ENCODE measurements at regions not wholly inside any gene's neighbourhood (a gene's known extent, or its start where the extent isn't known, plus 50 kb on each side); places are given as distances from the start of the nearest gene placed in this dataset.

DNA sequence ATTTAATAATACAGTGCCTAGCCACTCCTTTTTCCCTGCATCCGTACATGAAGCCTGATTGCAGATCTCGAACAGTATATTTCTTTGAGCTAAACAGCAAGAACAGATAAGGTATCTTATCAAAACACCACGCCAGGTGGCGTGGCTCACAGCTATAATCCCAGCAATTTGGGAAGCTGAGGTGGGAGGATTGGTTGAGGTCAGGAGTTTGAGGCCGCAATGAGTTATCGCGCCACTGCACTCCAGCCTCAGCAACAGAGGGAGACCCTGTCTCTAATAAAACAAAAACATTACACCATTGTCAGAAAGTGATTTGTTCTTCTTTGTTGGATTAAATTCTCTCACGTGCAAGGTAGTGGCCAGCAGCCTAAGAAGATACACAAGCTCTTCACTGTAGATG is 291.2 kb upstream of the DMRT1 start:
- no peaks in the 10 kb centered on the region for H3K27me3 ChIP-seq (ENCODE audit: insufficient read depth, insufficient read length)
- no peak for DNase-seq (ENCODE audit: low read depth, low spot score)
- H3K4me1 ChIP-seq (ENCODE audit: insufficient read depth, insufficient read length) = peaks cover 8% of the 10 kb centered on the region
- no peak overlapping the region for H3K4me3 ChIP-seq (ENCODE audit: insufficient read length, low read depth)
- no peaks in the 10 kb centered on the region for H3K9me3 ChIP-seq (ENCODE audit: insufficient read depth, low read length)
- TF ChIP-seq YY1 (IDR thresholded peaks at IDR 0.05; ENCODE audit: insufficient read depth, insufficient read length) (no peak), ZNF274 (IDR thresholded peaks at IDR 0.05; ENCODE audit: low read depth, low read length) (no peak), SUZ12 (IDR thresholded peaks at IDR 0.05; ENCODE audit: extremely low read depth, insufficient read depth, insufficient read length) (no peak)
- H3K36me3 ChIP-seq (ENCODE audit: insufficient read depth, insufficient read length, low read length) = peaks cover 9% of the 10 kb centered on the region
- H3K9ac ChIP-seq (ENCODE audit: insufficient read length, low read depth) = no peak overlapping the region

- no peaks in the 10 kb centered on the region for H3K4me1 ChIP-seq (ENCODE audit: insufficient read depth, insufficient read length)
- no peaks in the 10 kb centered on the region for H3K9me3 ChIP-seq (ENCODE audit: insufficient read depth, low read length)
- no peaks in the 10 kb centered on the region for H3K27me3 ChIP-seq (ENCODE audit: insufficient read depth, insufficient read length)
- no peak for TF ChIP-seq SUZ12 (IDR thresholded peaks at IDR 0.05; ENCODE audit: extremely low read depth, insufficient read depth, insufficient read length)
- TF ChIP-seq YY1 (IDR thresholded peaks at IDR 0.05; ENCODE audit: insufficient read depth, insufficient read length) = no peak
- no peak for TF ChIP-seq ZNF274 (IDR thresholded peaks at IDR 0.05; ENCODE audit: low read depth, low read length)
- no peak overlapping the region for H3K4me3 ChIP-seq (ENCODE audit: insufficient read length, low read depth)
- H3K36me3 ChIP-seq (ENCODE audit: insufficient read depth, insufficient read length, low read length) = peaks cover 9% of the 10 kb centered on the region
- no peak for DNase-seq (ENCODE audit: low read depth, low spot score)
- no peak overlapping the region for H3K9ac ChIP-seq (ENCODE audit: insufficient read length, low read depth)
Observed at GRCh38 chr9:551986-552929, 289.2 kb upstream of the DMRT1 start.

DNA sequence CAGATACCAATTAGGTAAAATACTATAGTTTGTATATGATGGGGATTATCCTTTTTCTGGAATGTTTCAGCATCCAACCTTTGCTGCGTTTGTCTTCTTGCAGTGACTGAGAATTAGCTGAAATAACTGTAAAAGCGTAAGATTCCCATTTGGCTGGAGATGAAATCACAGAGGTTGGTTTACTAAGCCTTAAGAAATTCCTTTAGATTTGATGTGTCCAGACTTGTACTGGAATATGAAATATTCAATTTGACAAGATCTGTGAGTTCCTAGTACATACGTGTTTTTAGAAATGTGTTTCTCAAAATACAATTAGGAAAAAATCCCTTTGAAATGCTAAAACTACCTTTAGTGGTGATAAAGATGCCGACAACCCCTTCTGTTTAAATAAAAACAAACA is 286.0 kb upstream of the DMRT1 start:
- no peaks in the 10 kb centered on the region for H3K4me1 ChIP-seq (ENCODE audit: insufficient read depth, insufficient read length)
- TF ChIP-seq YY1 (IDR thresholded peaks at IDR 0.05; ENCODE audit: insufficient read depth, insufficient read length) (no peak), SUZ12 (IDR thresholded peaks at IDR 0.05; ENCODE audit: extremely low read depth, insufficient read depth, insufficient read length) (no peak)
- no peaks in the 10 kb centered on the region for H3K27me3 ChIP-seq (ENCODE audit: insufficient read depth, insufficient read length)
- DNase-seq (ENCODE audit: low read depth, low spot score) = no peak
- H3K4me3 ChIP-seq (ENCODE audit: insufficient read length, low read depth) = no peak overlapping the region
- H3K9me3 ChIP-seq (ENCODE audit: insufficient read depth, low read length) = no peaks in the 10 kb centered on the region
- no peak overlapping the region for H3K9ac ChIP-seq (ENCODE audit: insufficient read length, low read depth)
- no peaks in the 10 kb centered on the region for H3K36me3 ChIP-seq (ENCODE audit: insufficient read depth, insufficient read length, low read length)

DNA sequence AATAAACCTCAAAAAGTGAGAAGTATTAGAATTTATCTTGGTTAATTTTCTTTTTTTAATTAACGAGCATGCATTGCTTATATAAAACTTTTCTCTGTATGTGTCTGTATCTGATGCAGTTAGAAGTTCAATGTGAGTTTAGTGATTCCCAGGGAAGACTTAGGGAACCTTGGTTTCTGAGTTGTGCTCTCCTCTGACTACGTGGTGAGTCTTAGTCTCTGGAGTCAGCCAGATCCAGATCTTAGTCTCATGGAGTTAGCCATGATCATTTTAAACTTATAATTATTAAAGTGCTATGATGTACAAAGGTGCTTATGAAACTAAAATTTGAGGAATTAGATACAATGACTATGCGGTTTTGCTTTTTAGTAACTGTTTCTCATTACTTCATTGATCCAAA is 285.3 kb upstream of the DMRT1 start:
- Histone ChIP-seq H3K36me3 (ENCODE audit: insufficient read depth, insufficient read length, low read length) (no peaks in the 10 kb centered on the region), H3K9ac (ENCODE audit: insufficient read length, low read depth) (no peak overlapping the region), H3K27me3 (ENCODE audit: insufficient read depth, insufficient read length) (no peaks in the 10 kb centered on the region), H3K9me3 (ENCODE audit: insufficient read depth, low read length) (no peaks in the 10 kb centered on the region), H3K4me3 (ENCODE audit: insufficient read length, low read depth) (no peak overlapping the region), H3K4me1 (ENCODE audit: insufficient read depth, insufficient read length) (no peaks in the 10 kb centered on the region)
- no peak for DNase-seq (ENCODE audit: low read depth, low spot score)
- TF ChIP-seq YY1 (IDR thresholded peaks at IDR 0.05; ENCODE audit: insufficient read depth, insufficient read length) (no peak), ZNF274 (IDR thresholded peaks at IDR 0.05; ENCODE audit: low read depth, low read length) (no peak), SUZ12 (IDR thresholded peaks at IDR 0.05; ENCODE audit: extremely low read depth, insufficient read depth, insufficient read length) (no peak)

DNA sequence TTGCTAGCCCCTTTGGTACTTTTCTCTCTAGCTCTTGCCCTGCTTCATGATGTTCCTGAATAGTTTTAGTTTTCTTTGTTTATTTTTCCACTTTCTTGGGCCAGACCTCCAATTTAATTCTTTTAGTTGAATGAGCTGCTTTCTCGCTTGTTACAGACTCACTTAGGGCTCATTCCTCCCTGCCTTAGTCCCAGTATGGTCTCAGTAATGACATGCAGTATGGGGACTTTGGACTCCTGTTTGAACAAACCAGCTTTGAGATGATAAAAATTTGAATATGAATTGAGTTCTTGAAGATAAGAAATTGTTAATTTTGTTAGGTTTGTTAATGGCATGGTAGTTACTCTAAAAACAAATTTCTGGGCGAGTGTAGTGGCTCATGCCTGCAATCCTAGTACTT is 284.8 kb upstream of the DMRT1 start:
- Histone ChIP-seq H3K36me3 (ENCODE audit: insufficient read depth, insufficient read length, low read length) (no peaks in the 10 kb centered on the region), H3K9ac (ENCODE audit: insufficient read length, low read depth) (no peak overlapping the region), H3K4me1 (ENCODE audit: insufficient read depth, insufficient read length) (no peaks in the 10 kb centered on the region), H3K4me3 (ENCODE audit: insufficient read length, low read depth) (no peak overlapping the region), H3K27me3 (ENCODE audit: insufficient read depth, insufficient read length) (no peaks in the 10 kb centered on the region), H3K9me3 (ENCODE audit: insufficient read depth, low read length) (no peaks in the 10 kb centered on the region)
- DNase-seq (ENCODE audit: low read depth, low spot score) = no peak
- no peak for TF ChIP-seq SUZ12 (IDR thresholded peaks at IDR 0.05; ENCODE audit: extremely low read depth, insufficient read depth, insufficient read length)
- TF ChIP-seq YY1 (IDR thresholded peaks at IDR 0.05; ENCODE audit: insufficient read depth, insufficient read length) = no peak
- TF ChIP-seq ZNF274 (IDR thresholded peaks at IDR 0.05; ENCODE audit: low read depth, low read length) = no peak

GRCh38 chr9:557601-558201 is 283.8 kb upstream of the DMRT1 start:
- H3K4me1 ChIP-seq (ENCODE audit: insufficient read depth, insufficient read length) = no peaks in the 10 kb centered on the region
- no peaks in the 10 kb centered on the region for H3K36me3 ChIP-seq (ENCODE audit: insufficient read depth, insufficient read length, low read length)
- no peak overlapping the region for H3K4me3 ChIP-seq (ENCODE audit: insufficient read length, low read depth)
- peak; percentile 11 for DNase-seq (ENCODE audit: low read depth, low spot score)
- H3K9ac ChIP-seq (ENCODE audit: insufficient read length, low read depth) = no peak overlapping the region
- H3K9me3 ChIP-seq (ENCODE audit: insufficient read depth, low read length) = no peaks in the 10 kb centered on the region
- TF ChIP-seq SUZ12 (IDR thresholded peaks at IDR 0.05; ENCODE audit: extremely low read depth, insufficient read depth, insufficient read length) = no peak
- TF ChIP-seq YY1 (IDR thresholded peaks at IDR 0.05; ENCODE audit: insufficient read depth, insufficient read length) = no peak
- TF ChIP-seq ZNF274 (IDR thresholded peaks at IDR 0.05; ENCODE audit: low read depth, low read length) = no peak
- H3K27me3 ChIP-seq (ENCODE audit: insufficient read depth, insufficient read length) = no peaks in the 10 kb centered on the region

DNA sequence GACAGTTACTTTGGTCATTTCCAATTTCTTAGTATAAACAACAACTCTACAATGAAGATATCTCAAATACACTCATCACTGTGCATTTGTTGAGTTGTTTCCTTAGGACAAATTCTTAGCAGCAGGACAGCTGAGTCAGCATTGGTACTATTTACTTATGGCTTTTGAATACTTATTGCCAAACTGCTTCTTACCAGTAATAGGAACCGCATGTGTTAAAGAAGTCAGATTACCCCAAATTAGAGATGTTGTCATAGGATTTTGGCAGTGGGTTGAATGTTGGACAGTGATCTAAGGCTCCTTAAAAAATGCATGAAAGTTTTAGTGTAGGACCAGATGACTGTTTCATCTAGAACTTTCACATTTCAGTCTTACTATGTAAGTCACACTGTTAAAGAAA is 280.1 kb upstream of the DMRT1 start:
- H3K36me3 ChIP-seq (ENCODE audit: insufficient read depth, insufficient read length, low read length) = no peaks in the 10 kb centered on the region

More for the DNA sequence above, 280.1 kb upstream of the DMRT1 start:
- Histone ChIP-seq H3K9me3 (ENCODE audit: insufficient read depth, low read length) (0 out of 2 replicates have a peak, but pooled peaks cover 7% of the 10 kb centered on the region), H3K4me1 (ENCODE audit: insufficient read depth, insufficient read length) (no peaks in the 10 kb centered on the region), H3K9ac (ENCODE audit: insufficient read length, low read depth) (no peak overlapping the region), H3K27me3 (ENCODE audit: insufficient read depth, insufficient read length) (no peaks in the 10 kb centered on the region), H3K4me3 (ENCODE audit: insufficient read length, low read depth) (no peak overlapping the region)
- DNase-seq (ENCODE audit: low read depth, low spot score) = no peak
- TF ChIP-seq SUZ12 (IDR thresholded peaks at IDR 0.05; ENCODE audit: extremely low read depth, insufficient read depth, insufficient read length) (no peak), YY1 (IDR thresholded peaks at IDR 0.05; ENCODE audit: insufficient read depth, insufficient read length) (no peak), ZNF274 (IDR thresholded peaks at IDR 0.05; ENCODE audit: low read depth, low read length) (no peak)

Data from NT2/D1 (cell line).